ENCODE measurements at regions not wholly inside any gene's neighbourhood (a gene's known extent, or its start where the extent isn't known, plus 50 kb on each side); places are given as distances from the start of the nearest gene placed in this dataset.

GRCh38 chr10:91022390-91022789, 101.5 kb upstream of the ANKRD1 start:
- no peaks in the 10 kb centered on the region for H3K4me1 ChIP-seq (ENCODE audit: control insufficient read depth, insufficient read depth, low read length)
- WGBS (ENCODE audit: insufficient coverage, insufficient read length) = no CpG with 5 or more reads among the region's 2 CpGs
- H3K27me3 ChIP-seq (ENCODE audit: control insufficient read depth, insufficient read depth, low read length) = no peaks in the 10 kb centered on the region
- no peaks in the 10 kb centered on the region for H3K36me3 ChIP-seq (ENCODE audit: control insufficient read depth, insufficient read depth, low read length)
- no peaks in the 10 kb centered on the region for H3K9me3 ChIP-seq (ENCODE audit: control insufficient read depth, insufficient read depth, low read length)
- no peak overlapping the region for H3K4me3 ChIP-seq (ENCODE audit: low read length)
- DNase-seq (ENCODE audit: low read depth, low spot score) = no peak
- H3K27ac ChIP-seq (ENCODE audit: low read length) = no peak overlapping the region

GRCh38 chr10:91022924-91023699, 102.2 kb upstream of the ANKRD1 start:
- Histone ChIP-seq H3K36me3 (ENCODE audit: control insufficient read depth, insufficient read depth, low read length) (no peaks in the 10 kb centered on the region), H3K9me3 (ENCODE audit: control insufficient read depth, insufficient read depth, low read length) (no peaks in the 10 kb centered on the region), H3K4me3 (ENCODE audit: low read length) (no peak overlapping the region), H3K27ac (ENCODE audit: low read length) (no peak overlapping the region), H3K27me3 (ENCODE audit: control insufficient read depth, insufficient read depth, low read length) (no peaks in the 10 kb centered on the region), H3K4me1 (ENCODE audit: control insufficient read depth, insufficient read depth, low read length) (no peaks in the 10 kb centered on the region)
- no CpG with 5 or more reads among the region's 6 CpGs for WGBS (ENCODE audit: insufficient coverage, insufficient read length)
- no peak for DNase-seq (ENCODE audit: low read depth, low spot score)

GRCh38 chr10:91023700-91024398, 103.0 kb upstream of the ANKRD1 start:
- WGBS (ENCODE audit: insufficient coverage, insufficient read length) = no CpG with 5 or more reads among the region's 7 CpGs
- no peak overlapping the region for H3K4me3 ChIP-seq (ENCODE audit: low read length)
- H3K9me3 ChIP-seq (ENCODE audit: control insufficient read depth, insufficient read depth, low read length) = no peaks in the 10 kb centered on the region
- H3K36me3 ChIP-seq (ENCODE audit: control insufficient read depth, insufficient read depth, low read length) = no peaks in the 10 kb centered on the region
- H3K4me1 ChIP-seq (ENCODE audit: control insufficient read depth, insufficient read depth, low read length) = no peaks in the 10 kb centered on the region
- no peaks in the 10 kb centered on the region for H3K27me3 ChIP-seq (ENCODE audit: control insufficient read depth, insufficient read depth, low read length)
- H3K27ac ChIP-seq (ENCODE audit: low read length) = no peak overlapping the region
- DNase-seq (ENCODE audit: low read depth, low spot score) = no peak

- H3K36me3 ChIP-seq (ENCODE audit: control insufficient read depth, insufficient read depth, low read length) = no peaks in the 10 kb centered on the region
- H3K4me3 ChIP-seq (ENCODE audit: low read length) = no peak overlapping the region
- no CpG with 5 or more reads among the region's 3 CpGs for WGBS (ENCODE audit: insufficient coverage, insufficient read length)
- no peaks in the 10 kb centered on the region for H3K27me3 ChIP-seq (ENCODE audit: control insufficient read depth, insufficient read depth, low read length)
- no peak overlapping the region for H3K27ac ChIP-seq (ENCODE audit: low read length)
- no peak for DNase-seq (ENCODE audit: low read depth, low spot score)
- no peaks in the 10 kb centered on the region for H3K4me1 ChIP-seq (ENCODE audit: control insufficient read depth, insufficient read depth, low read length)
- no peaks in the 10 kb centered on the region for H3K9me3 ChIP-seq (ENCODE audit: control insufficient read depth, insufficient read depth, low read length)
These were observed 103.7 kb upstream of the ANKRD1 start for GRCh38 chr10:91024541-91024940.

GRCh38 chr10:91032611-91033206, 111.8 kb upstream of the ANKRD1 start:
- Histone ChIP-seq H3K36me3 (ENCODE audit: control insufficient read depth, insufficient read depth, low read length) (no peaks in the 10 kb centered on the region), H3K27me3 (ENCODE audit: control insufficient read depth, insufficient read depth, low read length) (no peaks in the 10 kb centered on the region), H3K27ac (ENCODE audit: low read length) (no peak overlapping the region), H3K4me1 (ENCODE audit: control insufficient read depth, insufficient read depth, low read length) (peaks cover 4% of the 10 kb centered on the region; the same call in 1 of the 2 replicates), H3K9me3 (ENCODE audit: control insufficient read depth, insufficient read depth, low read length) (no peaks in the 10 kb centered on the region), H3K4me3 (ENCODE audit: low read length) (no peak overlapping the region)
- WGBS (ENCODE audit: insufficient coverage, insufficient read length) = no CpG with 5 or more reads among the region's 5 CpGs
- DNase-seq (ENCODE audit: low read depth, low spot score) = no peak

- Histone ChIP-seq H3K27me3 (ENCODE audit: control insufficient read depth, insufficient read depth, low read length) (no peaks in the 10 kb centered on the region), H3K9me3 (ENCODE audit: control insufficient read depth, insufficient read depth, low read length) (no peaks in the 10 kb centered on the region), H3K4me1 (ENCODE audit: control insufficient read depth, insufficient read depth, low read length) (peaks cover 4% of the 10 kb centered on the region; the same call in 1 of the 2 replicates), H3K4me3 (ENCODE audit: low read length) (no peak overlapping the region), H3K36me3 (ENCODE audit: control insufficient read depth, insufficient read depth, low read length) (no peaks in the 10 kb centered on the region), H3K27ac (ENCODE audit: low read length) (no peak overlapping the region)
- no CpG with 5 or more reads among the region's 6 CpGs for WGBS (ENCODE audit: insufficient coverage, insufficient read length)
- no peak for DNase-seq (ENCODE audit: low read depth, low spot score)
These were observed 112.5 kb upstream of the ANKRD1 start for GRCh38 chr10:91033324-91033950.

- WGBS (ENCODE audit: insufficient coverage, insufficient read length) = no CpG with 5 or more reads among the region's 3 CpGs
- H3K4me1 ChIP-seq (ENCODE audit: control insufficient read depth, insufficient read depth, low read length) = peaks cover 4% of the 10 kb centered on the region; the same call in 1 of the 2 replicates
- no peaks in the 10 kb centered on the region for H3K9me3 ChIP-seq (ENCODE audit: control insufficient read depth, insufficient read depth, low read length)
- no peaks in the 10 kb centered on the region for H3K27me3 ChIP-seq (ENCODE audit: control insufficient read depth, insufficient read depth, low read length)
- no peak overlapping the region for H3K4me3 ChIP-seq (ENCODE audit: low read length)
- DNase-seq (ENCODE audit: low read depth, low spot score) = no peak
- H3K36me3 ChIP-seq (ENCODE audit: control insufficient read depth, insufficient read depth, low read length) = no peaks in the 10 kb centered on the region
- H3K27ac ChIP-seq (ENCODE audit: low read length) = no peak overlapping the region
These were observed 113.2 kb upstream of the ANKRD1 start for GRCh38 chr10:91034042-91034441.

GRCh38 chr10:91034494-91035159, 113.7 kb upstream of the ANKRD1 start:
- no peak overlapping the region for H3K27ac ChIP-seq (ENCODE audit: low read length)
- H3K4me3 ChIP-seq (ENCODE audit: low read length) = no peak overlapping the region
- no CpG with 5 or more reads among the region's 9 CpGs for WGBS (ENCODE audit: insufficient coverage, insufficient read length)
- H3K4me1 ChIP-seq (ENCODE audit: control insufficient read depth, insufficient read depth, low read length) = peaks cover 4% of the 10 kb centered on the region; the same call in 1 of the 2 replicates
- DNase-seq (ENCODE audit: low read depth, low spot score) = no peak
- no peaks in the 10 kb centered on the region for H3K27me3 ChIP-seq (ENCODE audit: control insufficient read depth, insufficient read depth, low read length)
- no peaks in the 10 kb centered on the region for H3K36me3 ChIP-seq (ENCODE audit: control insufficient read depth, insufficient read depth, low read length)
- H3K9me3 ChIP-seq (ENCODE audit: control insufficient read depth, insufficient read depth, low read length) = no peaks in the 10 kb centered on the region

- Histone ChIP-seq H3K4me3 (ENCODE audit: low read length) (no peak overlapping the region), H3K27me3 (ENCODE audit: control insufficient read depth, insufficient read depth, low read length) (no peaks in the 10 kb centered on the region), H3K36me3 (ENCODE audit: control insufficient read depth, insufficient read depth, low read length) (no peaks in the 10 kb centered on the region), H3K27ac (ENCODE audit: low read length) (no peak overlapping the region), H3K9me3 (ENCODE audit: control insufficient read depth, insufficient read depth, low read length) (no peaks in the 10 kb centered on the region), H3K4me1 (ENCODE audit: control insufficient read depth, insufficient read depth, low read length) (peaks cover 4% of the 10 kb centered on the region; the same call in 1 of the 2 replicates)
- WGBS (ENCODE audit: insufficient coverage, insufficient read length) = no CpG with 5 or more reads among the region's 8 CpGs
- DNase-seq (ENCODE audit: low read depth, low spot score) = no peak
These were observed 114.9 kb upstream of the ANKRD1 start for GRCh38 chr10:91035650-91036292.

Measured in iPS DF 6.9 (cell line).